ENCODE measurements at regions not wholly inside any gene's neighbourhood (a gene's known extent, or its start where the extent isn't known, plus 50 kb on each side); places are given as distances from the start of the nearest gene placed in this dataset.

DNA sequence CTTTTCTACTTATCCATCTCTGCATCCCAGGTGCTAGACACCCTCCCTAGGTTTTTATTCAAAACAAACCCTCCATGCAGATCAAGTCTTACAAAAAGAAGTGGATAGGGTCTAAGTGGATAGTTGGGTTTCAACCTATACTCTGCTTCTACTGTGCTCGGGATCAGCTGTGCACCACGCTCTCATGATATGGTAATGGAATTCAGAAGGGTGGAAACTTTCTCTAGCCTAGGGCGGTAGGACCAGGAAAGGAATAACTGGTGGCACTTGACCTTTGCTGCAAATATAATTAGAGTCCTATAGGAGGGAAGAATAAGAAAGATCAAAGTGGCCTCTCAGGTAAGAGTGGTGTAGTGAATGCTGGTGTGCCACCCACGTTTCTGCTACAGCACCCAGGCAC, 272.9 kb downstream of the GPD2 start:
- TF ChIP-seq, protein P1, sequence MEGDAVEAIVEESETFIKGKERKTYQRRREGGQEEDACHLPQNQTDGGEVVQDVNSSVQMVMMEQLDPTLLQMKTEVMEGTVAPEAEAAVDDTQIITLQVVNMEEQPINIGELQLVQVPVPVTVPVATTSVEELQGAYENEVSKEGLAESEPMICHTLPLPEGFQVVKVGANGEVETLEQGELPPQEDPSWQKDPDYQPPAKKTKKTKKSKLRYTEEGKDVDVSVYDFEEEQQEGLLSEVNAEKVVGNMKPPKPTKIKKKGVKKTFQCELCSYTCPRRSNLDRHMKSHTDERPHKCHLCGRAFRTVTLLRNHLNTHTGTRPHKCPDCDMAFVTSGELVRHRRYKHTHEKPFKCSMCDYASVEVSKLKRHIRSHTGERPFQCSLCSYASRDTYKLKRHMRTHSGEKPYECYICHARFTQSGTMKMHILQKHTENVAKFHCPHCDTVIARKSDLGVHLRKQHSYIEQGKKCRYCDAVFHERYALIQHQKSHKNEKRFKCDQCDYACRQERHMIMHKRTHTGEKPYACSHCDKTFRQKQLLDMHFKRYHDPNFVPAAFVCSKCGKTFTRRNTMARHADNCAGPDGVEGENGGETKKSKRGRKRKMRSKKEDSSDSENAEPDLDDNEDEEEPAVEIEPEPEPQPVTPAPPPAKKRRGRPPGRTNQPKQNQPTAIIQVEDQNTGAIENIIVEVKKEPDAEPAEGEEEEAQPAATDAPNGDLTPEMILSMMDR (conservative IDR thresholded peaks at IDR 0.05; ENCODE audit: low read length), result no peak
- no peak for TF ChIP-seq EZH2phosphoT487 (IDR thresholded peaks at IDR 0.05; ENCODE audit: borderline replicate concordance, low read depth, low read length)

All from OCI-LY7 (cell line).